Aorta (tissue), 5 donors: ENCODE measurements at regions not wholly inside any gene's neighbourhood (a gene's known extent, or its start where the extent isn't known, plus 50 kb on each side); places are given as distances from the start of the nearest gene placed in this dataset.

Source experiments
- ATAC-seq: fragments of 200-7000 bp; cut with Tn5 transposase; one replicate; pipeline ENCODE4 v1.9.1; 2022; ENCODE audit warnings: moderate library complexity; ENCODE audit not compliant: low FRiP score
- DNase-seq, 2 donors: peaks; one replicate each; pipeline ENCODE4 v3.0.0-alpha.2; 2020
- H3K27ac ChIP-seq, 2 donors: one replicate each; pipeline ENCODE4 v1.5.1; 2013; ENCODE audit warnings: low read length in 2 of 2, mild to moderate bottlenecking in 2 of 2, moderate library complexity in 2 of 2, control low read depth in 1 of 2, inconsistent platforms in 1 of 2, low read depth in 1 of 2
- H3K27me3 ChIP-seq, 2 donors: one replicate each; pipeline ENCODE4 v1.6.1; 2013; ENCODE audit warnings: control low read depth in 1 of 2, low read length in 1 of 2, mild to moderate bottlenecking in 1 of 2, moderate library complexity in 1 of 2; ENCODE audit not compliant: insufficient read depth in 2 of 2, control insufficient read depth in 1 of 2
- H3K36me3 ChIP-seq, 2 donors: one replicate each; pipeline ENCODE4 v1.6.1; 2013; ENCODE audit warnings: control low read depth in 1 of 2, low read length in 1 of 2, mild to moderate bottlenecking in 1 of 2; ENCODE audit not compliant: insufficient read depth in 2 of 2, control insufficient read depth in 1 of 2
- H3K4me1 ChIP-seq, 2 donors: one replicate each; pipeline ENCODE4 v1.6.1; 2013; ENCODE audit warnings: low read length in 2 of 2, control low read depth in 1 of 2, mild to moderate bottlenecking in 1 of 2, moderate library complexity in 1 of 2; ENCODE audit not compliant: insufficient read depth in 2 of 2, control insufficient read depth in 1 of 2
- H3K4me3 ChIP-seq, 2 donors: one replicate each; pipeline ENCODE4 v1.5.1; 2013; ENCODE audit warnings: low read length in 2 of 2, control low read depth in 1 of 2, mild to moderate bottlenecking in 1 of 2
- H3K9me3 ChIP-seq: one replicate; pipeline ENCODE4 v1.6.1; 2013; ENCODE audit warnings: mild to moderate bottlenecking, low read length; ENCODE audit not compliant: control insufficient read depth
- WGBS, 2 donors: extraction: QIAGEN DNeasy Blood & Tissue Kit; methylation state at CpG; one replicate each; pipeline ENCODE4 v1.1.7; 2013; 5-methylcytosine and 5-hydroxymethylcytosine counted together
- intact Hi-C, 2 donors: fragments of 100-400 bp; cut with DNase I; formaldehyde crosslinking; loops; one replicate each; pipeline versions ENCODE4 v1.14.2 to v1.15.0; 2022
- donor health status: healthy with polysubstance abuse.
- donor health status: Bipolar disorder and iron deficiency.
- donor health status: DM: no; HTN: no; CAD: no.
- donor health status: DM: no; HTN: no; CAD: no.
- donor health status: DM: yes; HTN: yes; CAD: no.

- Histone ChIP-seq H3K4me1 (no peaks in the 10 kb centered on the region), H3K36me3 (no peaks in the 10 kb centered on the region), H3K4me3 (no peak overlapping the region), H3K27me3 (no peaks in the 10 kb centered on the region), H3K9me3 (no peaks in the 10 kb centered on the region), H3K27ac (no peak overlapping the region)
- intact Hi-C loops = no loop called here
- WGBS, 2 donors = 74 to 78% methylated on average over 6 of the region's 6 CpGs
- DNase-seq (no peak), ATAC-seq (no peak)
Measured at GRCh38 chr19:31612873-31613272, 263.6 kb upstream of the TSHZ3 start.

GRCh38 chr19:31613683-31614219 lies 264.5 kb upstream of the TSHZ3 start:
- ATAC-seq (no peak), DNase-seq (no peak)
- intact Hi-C loops = no loop called here
- Histone ChIP-seq H3K27ac (no peak overlapping the region), H3K9me3 (no peaks in the 10 kb centered on the region), H3K27me3 (no peaks in the 10 kb centered on the region), H3K36me3 (no peaks in the 10 kb centered on the region), H3K4me1 (no peaks in the 10 kb centered on the region), H3K4me3 (no peak overlapping the region)
- 18 to 26% methylated on average over 4 of the region's 4 CpGs for WGBS, 2 donors

GRCh38 chr19:31616031-31616430 lies 266.8 kb upstream of the TSHZ3 start:
- WGBS, 2 donors = 64 to 69% methylated on average over 3 of the region's 3 CpGs
- Histone ChIP-seq H3K36me3 (no peaks in the 10 kb centered on the region), H3K9me3 (no peaks in the 10 kb centered on the region), H3K27me3 (no peaks in the 10 kb centered on the region), H3K27ac (no peak overlapping the region), H3K4me1 (no peaks in the 10 kb centered on the region), H3K4me3 (no peak overlapping the region)
- DNase-seq (no peak), ATAC-seq (no peak)
- intact Hi-C loops = no loop called here

- peaks cover 2% of the 10 kb centered on the region for H3K9me3 ChIP-seq
- no peaks in the 10 kb centered on the region for H3K36me3 ChIP-seq
- ATAC-seq (no peak), DNase-seq (no peak)
- no peaks in the 10 kb centered on the region for H3K4me1 ChIP-seq
- 69 to 75% methylated on average over 4 of the region's 4 CpGs for WGBS, 2 donors
- H3K27me3 ChIP-seq = no peaks in the 10 kb centered on the region
- H3K4me3 ChIP-seq = no peak overlapping the region
- H3K27ac ChIP-seq = no peak overlapping the region
- intact Hi-C loops = no loop called here
Measured at GRCh38 chr19:31617010-31617585, 267.9 kb upstream of the TSHZ3 start.

- WGBS, 2 donors = 74 to 78% methylated on average over 4 of the region's 4 CpGs
- DNase-seq (no peak), ATAC-seq (no peak)
- H3K4me3 ChIP-seq = no peak overlapping the region
- peaks cover 2% of the 10 kb centered on the region for H3K9me3 ChIP-seq
- H3K27ac ChIP-seq = no peak overlapping the region
- intact Hi-C loops = no loop called here
- no peaks in the 10 kb centered on the region for H3K27me3 ChIP-seq
- no peaks in the 10 kb centered on the region for H3K4me1 ChIP-seq
- H3K36me3 ChIP-seq = no peaks in the 10 kb centered on the region
Measured at GRCh38 chr19:31625056-31625455, 275.8 kb upstream of the TSHZ3 start.

GRCh38 chr19:31625575-31625974 lies 276.3 kb upstream of the TSHZ3 start:
- H3K27ac ChIP-seq = no peak overlapping the region
- WGBS, 2 donors = 61 to 86% methylated on average over 1 of the region's 1 CpG
- peaks cover 2% of the 10 kb centered on the region for H3K9me3 ChIP-seq
- no peaks in the 10 kb centered on the region for H3K27me3 ChIP-seq
- intact Hi-C loops = no loop called here
- H3K4me1 ChIP-seq = no peaks in the 10 kb centered on the region
- H3K36me3 ChIP-seq = no peaks in the 10 kb centered on the region
- no peak for ATAC-seq
- no peak overlapping the region for H3K4me3 ChIP-seq
- DNase-seq = no peak

- intact Hi-C loops = no loop called here
- Histone ChIP-seq H3K27me3 (no peaks in the 10 kb centered on the region), H3K4me1 (no peaks in the 10 kb centered on the region), H3K4me3 (no peak overlapping the region), H3K36me3 (no peaks in the 10 kb centered on the region), H3K27ac (no peak overlapping the region), H3K9me3 (no peaks in the 10 kb centered on the region)
- 77% methylated on average over 5 of the region's 5 CpGs for WGBS, 2 donors
- DNase-seq (no peak), ATAC-seq (no peak)
Measured at GRCh38 chr19:31626941-31627340, 277.7 kb upstream of the TSHZ3 start.

- Histone ChIP-seq H3K36me3 (no peaks in the 10 kb centered on the region), H3K4me1 (no peaks in the 10 kb centered on the region), H3K27me3 (no peaks in the 10 kb centered on the region), H3K4me3 (no peak overlapping the region), H3K27ac (no peak overlapping the region), H3K9me3 (no peaks in the 10 kb centered on the region)
- intact Hi-C loops = no loop called here
- DNase-seq (no peak), ATAC-seq (no peak)
- WGBS, 2 donors = 56 to 59% methylated on average over 23 of the region's 23 CpGs
Measured at GRCh38 chr19:31627620-31628365, 278.6 kb upstream of the TSHZ3 start.
